NCI-H460 (cell line): ENCODE measurements at regions not wholly inside any gene's neighbourhood (a gene's known extent, or its start where the extent isn't known, plus 50 kb on each side); places are given as distances from the start of the nearest gene placed in this dataset.
"Not testable (repeated sequence)": the region's sequence is repeated elsewhere in the genome, so short reads cannot be mapped to it uniquely, and the experiment has no call there.

Source experiments
- DNase-seq: peaks from one replicate; pipeline ENCODE4 v3.0.0-alpha.2; 2016; ENCODE audit warnings: low read depth; ENCODE audit errors: extremely low read depth

DNA sequence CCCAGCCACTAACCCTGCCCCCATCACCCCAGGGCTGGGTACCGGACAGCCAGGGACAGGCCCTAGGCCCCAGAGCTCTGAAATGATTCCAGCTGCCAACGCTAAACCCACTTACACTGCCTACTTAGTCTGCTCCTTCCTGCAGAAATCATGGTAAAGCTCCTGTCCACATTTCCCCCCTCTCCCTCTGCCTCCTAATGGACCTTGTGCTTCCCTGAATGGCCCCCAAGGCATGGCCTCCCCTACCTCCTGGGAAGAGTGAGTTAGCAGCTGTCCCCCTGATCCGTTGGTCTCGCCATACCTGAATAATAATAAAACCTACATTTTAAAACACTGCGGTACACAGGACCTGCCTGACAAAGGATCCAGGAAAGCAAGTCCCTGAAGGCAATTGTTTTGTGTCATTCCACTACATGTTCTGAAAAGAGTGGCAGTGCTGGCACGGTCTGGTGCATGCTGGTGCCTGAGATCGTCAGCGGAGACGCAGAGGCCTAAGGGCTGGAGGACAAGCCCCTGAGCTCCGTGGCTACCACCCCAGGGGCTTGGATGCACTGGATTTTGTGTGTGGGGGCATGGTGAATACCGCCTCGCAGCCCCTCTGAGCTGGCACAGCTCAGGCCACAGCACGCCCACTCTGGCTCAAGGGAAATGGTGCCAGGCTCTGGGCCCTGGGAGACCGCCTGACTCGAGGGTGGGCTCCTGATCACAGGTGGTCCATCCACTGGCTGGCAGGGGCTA lies 186.3 kb downstream of the CTTN start:
- DNase-seq = no peak

DNA sequence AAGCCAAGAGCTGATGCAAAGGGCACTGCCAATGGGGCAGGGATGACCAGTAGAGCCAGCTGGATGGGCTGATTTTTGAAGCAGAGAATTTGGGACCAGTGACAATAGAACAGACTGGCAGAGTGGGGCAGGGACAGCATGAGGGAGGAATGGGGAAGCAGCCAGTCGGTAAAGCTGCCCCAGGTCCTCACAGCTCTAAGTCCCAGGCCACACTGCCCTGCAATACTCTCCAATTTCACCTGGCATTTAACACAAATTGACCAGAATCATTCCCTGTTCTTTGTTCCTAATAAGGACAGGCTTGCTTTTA lies 186.9 kb downstream of the CTTN start:
- no peak for DNase-seq

DNA sequence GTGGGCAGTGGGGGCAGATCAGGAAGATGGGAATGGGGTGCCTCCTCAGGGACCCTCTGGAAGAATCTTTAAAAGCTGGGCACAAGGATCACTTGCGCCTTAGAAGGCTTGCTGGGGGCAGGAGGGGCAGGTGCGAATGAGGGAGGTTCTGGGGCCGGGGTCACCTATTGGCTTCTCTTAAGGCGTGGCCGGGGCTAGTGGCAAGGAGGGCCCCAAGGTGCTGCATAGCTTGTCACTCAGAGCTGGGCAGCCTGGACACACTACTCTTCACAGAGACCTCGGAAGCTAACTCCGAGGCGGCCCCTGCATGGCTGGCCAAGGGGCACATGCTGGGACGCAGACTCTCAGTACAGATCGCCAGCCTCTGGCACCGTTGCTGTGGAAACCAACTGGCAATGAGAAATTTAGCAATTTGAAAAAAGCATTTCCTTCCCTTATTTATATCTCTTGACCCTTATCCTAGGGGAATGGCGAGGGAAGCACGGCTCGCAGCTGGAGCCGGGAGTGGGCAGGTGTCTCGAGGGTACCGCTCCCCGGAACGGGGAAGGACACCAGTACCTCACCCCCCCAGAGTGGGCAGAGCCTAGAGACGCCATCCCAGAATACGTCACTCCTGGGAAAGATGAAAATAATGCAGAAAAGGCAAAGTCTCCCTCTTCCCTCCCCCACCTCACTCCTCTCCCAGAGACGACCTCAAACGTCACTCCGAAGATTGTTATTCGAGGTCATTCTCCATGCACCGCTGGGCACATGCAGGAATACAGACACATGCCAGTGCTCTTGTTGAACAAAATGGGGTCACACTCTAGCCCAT lies 188.1 kb downstream of the CTTN start:
- no peak for DNase-seq

DNA sequence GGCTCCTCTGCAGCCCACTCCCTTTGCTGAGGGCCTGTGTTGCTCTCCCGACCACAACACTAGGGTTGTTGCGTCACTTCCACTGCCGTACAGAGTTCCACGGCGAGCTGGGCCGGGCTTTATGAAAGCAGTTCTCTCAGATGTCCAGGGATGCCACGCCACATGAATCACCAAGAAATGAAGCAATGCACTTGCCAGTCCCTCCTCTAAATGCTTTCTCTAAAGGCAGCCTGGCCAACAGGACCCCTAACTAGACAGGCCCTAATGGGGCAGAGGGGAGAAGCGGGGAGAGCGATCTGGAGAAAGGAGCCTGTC lies 188.7 kb downstream of the CTTN start:
- no peak for DNase-seq

DNA sequence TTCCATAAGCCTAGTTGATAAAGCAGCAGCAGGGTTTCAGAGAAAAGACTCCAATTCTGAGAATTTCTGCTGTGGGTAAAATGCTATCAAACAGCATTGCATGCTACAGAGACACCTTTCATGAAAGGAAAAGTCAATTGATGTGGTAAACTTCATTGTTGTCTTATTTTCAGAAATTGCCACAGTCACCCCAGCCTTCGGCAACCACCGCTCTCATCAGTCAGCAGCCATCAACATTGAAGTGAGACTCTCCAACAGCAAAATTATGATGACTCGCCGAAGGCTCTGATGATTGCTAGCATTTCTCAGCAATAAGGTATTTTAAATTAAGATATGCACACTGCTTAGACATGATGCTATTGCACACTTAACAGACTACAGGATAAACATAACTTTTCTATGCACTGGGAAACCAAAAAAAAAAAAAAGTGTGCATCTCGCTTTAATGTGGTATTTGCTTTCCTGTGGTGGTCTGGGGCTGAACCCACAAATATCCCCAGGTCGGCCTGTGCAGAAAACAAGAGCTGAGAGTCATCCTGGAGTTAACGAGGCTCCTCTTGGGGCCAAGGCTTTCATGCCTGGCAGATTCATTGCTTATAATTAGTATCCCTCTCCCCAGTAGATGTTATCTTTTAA lies 192.1 kb downstream of the CTTN start:
- no peak for DNase-seq

DNA sequence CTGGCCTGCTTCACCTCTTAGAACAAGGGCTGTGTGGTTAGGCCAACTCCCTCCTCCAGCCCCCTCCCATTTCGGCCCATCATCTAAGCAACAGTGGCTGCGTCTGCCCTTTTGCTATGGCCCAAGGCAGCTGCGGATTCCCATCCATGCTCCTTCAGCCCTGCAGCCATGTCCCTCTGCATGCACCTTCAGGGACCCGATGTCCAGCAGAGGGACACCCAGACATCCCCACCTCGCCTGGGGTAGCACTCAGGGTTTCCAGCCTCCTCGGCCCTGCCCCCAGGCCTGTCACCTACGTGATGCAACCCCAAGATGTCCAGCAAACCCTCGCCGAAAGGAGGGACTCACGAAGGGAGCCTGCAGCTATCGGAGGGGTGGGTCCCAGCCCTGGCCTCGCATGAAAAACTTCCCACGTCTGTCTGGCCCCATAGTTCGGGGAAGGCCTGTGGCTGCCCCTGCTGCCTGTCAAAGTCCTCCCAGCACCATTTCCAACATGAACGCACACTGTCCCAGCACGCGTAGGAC lies 194.4 kb downstream of the CTTN start:
- DNase-seq = no peak

DNA sequence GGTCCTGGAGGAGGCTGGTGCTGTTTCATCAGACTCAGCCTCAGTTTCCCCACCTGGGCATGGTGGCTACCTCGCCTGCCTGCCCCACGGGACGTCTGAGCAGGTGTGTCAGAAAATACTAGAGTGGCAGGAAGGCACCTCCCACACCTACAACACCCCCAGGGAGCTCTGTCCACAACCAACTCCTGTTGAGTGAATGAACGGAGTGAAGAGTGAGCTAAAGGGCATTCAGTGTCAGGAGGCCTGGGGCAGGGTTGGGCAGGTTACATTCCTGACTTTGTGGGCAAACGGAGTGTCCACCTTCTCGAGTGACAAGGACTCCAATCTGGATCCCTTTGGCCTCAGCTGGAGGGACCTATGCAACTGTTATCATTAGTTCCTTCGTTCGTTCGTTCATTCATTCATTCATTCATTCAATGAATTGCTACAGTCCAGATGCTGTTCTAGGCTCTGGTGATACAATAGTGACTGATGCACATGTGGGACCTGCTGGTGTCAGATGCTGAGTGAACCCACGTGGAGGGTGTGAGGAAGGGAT lies 195.2 kb downstream of the CTTN start:
- DNase-seq = no peak

DNA sequence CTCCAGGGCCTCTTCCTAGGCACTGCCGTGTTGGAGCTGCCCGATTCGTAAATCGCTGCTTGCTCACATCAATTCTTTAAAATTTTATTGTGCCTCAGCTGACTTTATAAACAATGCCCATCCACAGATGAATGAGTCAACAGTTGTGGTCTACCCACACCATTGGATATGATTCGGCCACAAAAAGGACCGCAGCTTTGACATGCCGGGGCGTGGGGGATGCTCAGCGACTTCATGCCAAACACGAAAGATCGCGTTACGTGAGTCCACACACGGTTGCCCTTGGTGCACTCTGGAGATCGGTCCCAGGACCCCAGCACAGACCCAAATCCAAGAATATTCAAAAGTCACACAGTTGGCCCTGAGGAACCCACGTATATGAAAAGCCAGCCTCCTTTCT lies 195.7 kb downstream of the CTTN start:
- DNase-seq = no peak

DNA sequence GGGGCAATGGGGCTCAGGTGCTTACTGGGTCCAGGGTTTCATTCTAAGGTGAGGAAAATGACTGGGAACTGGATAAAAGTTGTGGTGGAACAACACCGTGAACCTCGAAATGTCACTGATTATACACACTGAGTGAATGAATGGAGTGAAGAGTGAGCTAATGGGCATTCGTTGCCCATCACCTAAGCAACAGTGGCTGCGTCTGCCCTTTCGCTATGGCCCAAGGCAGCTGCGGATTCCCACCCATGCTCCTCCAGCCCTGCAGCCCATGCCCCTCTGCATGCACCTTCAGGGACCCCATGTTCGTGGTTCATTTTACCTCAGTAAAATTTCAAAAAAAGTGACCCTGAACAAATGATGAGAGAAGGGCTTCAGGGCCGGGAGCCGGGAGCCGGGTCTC lies 196.3 kb downstream of the CTTN start:
- DNase-seq = no peak

DNA sequence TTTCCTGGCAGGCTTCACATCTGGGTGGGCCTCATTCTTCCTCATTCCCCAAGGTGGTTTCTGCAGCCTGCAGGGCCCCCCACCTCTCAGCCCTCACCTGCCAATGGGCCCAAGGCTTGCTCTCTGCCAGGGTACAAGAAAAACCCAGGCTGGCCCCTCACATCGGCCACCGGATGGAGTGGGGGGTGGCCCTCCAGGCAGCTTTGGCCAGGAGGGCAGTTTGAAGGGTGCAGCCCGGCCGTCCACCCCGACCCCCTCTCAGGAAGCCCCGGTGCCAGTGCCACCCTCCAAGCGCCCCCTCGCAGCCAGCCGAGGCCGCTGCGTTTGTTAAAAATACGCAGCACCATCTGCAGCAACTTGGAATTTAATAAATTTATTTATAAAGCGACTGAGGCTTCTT lies 196.7 kb downstream of the CTTN start:
- no peak for DNase-seq

DNA sequence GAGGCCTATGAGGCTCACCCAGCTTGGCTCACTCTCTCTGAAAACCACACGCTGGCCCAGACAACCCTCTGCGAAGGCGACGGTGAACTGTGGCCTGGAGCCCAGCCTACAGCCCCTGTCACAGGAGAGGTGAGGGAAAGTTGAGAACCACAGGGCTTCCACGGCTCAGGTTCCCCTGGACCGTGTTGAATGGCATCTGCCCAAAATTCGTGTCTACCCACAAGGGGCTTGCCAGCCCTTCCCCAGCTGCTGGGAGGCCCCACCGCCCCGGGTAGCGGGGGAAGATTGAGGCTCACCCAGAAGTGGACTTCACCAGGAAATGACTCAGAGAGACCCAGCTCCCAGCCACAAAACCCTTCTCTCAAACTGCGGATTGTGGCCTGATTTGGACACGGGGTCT lies 197.1 kb downstream of the CTTN start:
- DNase-seq = no peak

DNA sequence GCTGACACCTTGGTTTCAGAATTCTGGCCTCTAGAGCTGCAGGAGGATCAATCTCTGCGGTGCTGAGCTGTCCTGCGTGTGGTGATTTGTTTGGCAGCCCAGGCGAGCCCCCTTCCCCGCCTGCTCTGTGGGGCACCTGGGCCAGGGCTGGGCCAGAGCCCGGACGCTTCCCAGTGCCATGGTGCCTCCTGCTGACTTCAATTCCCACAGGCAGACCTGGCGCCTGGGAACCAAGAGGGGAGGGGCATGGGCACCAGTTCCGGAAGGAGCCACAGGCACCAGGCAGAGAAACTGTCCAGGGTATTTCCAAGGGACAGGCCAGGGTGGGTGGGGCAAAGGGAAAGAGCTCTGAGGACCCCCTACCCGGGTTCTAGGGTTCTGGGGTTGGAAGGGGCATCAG lies 197.8 kb downstream of the CTTN start:
- no peak for DNase-seq

DNA sequence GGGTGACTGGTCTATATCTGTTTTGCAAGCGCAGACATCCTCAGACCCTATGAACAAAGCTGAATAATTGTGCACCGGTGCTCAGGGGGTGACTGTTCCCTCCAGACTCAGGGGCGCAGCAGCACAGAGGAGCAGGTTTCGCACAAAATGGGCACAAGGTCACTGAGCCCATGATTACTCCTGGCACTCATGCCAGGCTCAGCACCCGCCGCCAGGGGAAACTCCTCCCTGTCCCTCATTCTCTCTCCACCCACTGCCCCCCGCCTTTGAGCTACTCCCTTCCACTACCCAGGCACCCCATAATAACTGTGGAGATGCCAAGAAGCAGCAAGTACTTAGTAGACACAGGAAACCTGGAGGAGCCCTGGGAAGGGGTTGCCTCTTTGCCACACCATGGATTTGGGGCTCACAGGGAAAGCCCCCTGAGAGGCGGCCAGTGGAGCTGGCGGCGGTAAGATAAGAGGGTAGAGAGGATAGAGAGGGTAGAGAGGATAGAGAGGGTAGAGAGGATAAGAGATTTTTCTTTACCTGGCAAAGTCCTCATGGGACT lies 198.8 kb downstream of the CTTN start:
- no peak for DNase-seq

DNA sequence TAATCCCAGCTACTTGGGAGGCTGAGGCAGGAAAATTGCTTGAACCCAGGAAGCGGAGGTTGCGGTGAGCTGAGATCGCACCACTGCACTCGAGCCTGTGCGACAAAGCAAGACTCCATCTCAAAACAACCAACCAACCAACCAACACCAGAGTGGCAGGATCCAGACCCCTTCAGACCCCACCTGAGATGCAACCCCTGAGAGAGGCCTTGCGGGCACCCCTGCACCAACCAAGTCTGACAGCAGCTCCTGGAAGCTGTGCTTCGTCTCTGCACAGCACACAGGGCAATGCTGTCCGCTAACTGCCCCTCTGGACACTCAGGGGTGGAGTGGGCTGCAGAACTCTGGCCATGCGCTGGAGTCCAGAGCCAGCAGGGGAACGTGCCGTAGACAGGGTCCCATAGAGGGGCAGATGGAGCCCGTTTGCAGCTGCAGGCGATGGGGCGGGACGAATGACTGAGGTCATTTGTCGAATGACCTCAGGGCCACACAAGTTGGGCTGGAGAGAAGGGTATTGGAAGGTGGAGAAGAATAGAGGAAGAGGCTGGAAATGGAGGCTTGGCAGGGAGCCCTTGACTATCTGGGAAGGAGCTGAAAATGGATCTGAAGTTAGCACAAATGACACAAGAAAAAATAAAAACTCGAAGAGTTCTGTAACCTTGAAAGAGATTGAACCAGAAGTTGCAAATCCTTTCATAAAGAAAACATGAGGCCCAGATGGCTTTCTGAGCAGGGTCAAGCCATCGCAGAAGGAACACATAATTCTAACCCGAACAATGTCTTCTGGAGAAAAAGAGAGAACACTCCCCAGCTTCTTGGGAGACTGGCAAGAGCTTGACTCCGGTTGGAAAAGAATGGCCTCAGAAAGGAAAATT lies 199.7 kb downstream of the CTTN start:
- no peak for DNase-seq

DNA sequence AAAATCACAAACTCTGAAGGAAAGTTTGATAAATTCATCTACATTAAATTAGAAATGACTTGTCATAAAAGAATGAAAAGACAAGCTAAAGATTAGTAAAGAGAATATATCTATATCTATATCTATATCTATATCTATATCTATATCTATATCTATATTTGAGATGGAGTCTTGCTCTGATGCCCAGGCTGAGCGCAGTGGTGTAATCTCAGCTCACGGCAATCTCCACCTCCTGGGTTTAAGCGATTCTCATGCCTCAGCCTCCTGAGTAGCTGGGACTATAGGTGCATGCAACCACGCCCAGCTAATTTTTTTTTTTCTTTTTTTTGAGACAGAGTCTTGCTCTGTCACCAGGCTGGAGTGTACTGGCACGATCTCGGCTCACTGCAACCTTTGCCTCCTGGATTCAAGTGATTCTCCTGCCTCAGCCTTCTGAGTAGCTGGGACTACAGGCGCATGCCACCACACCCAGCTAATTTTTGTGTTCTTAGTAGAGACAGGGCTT lies 202.6 kb downstream of the CTTN start:
- DNase-seq = not testable (repeated sequence)

DNA sequence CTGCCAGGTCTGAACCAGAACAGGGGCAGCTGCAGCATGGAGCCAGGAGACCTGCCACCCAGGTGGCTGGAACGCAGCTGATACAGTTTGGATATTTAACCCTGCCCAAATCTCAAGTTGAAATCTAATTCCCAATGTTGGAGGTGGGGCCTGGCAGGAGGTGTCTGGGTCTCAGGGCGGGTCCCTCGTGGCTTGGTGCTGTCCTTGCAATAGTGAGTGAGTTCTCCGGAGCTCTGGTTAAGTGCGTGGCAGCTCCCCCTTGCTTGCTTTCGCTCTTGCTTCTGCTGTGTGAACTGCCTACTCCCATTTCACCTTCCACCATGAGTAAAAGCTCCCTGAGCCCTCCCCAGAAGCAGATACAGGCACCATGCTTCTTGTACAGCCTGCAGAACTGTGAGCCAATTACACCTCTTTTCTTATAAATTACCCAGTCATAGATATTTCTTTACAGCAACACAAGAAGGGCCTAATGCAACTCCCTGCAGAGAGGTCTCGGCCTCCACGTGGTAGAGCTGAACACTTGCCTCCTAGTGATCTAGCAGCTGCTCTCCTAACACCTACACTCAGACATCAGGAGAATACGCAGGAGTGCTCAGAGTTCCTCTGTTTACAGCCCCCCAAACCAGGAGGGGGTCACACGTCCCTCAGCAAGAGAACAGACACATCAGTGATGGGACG lies 203.7 kb downstream of the CTTN start:
- DNase-seq = no peak

DNA sequence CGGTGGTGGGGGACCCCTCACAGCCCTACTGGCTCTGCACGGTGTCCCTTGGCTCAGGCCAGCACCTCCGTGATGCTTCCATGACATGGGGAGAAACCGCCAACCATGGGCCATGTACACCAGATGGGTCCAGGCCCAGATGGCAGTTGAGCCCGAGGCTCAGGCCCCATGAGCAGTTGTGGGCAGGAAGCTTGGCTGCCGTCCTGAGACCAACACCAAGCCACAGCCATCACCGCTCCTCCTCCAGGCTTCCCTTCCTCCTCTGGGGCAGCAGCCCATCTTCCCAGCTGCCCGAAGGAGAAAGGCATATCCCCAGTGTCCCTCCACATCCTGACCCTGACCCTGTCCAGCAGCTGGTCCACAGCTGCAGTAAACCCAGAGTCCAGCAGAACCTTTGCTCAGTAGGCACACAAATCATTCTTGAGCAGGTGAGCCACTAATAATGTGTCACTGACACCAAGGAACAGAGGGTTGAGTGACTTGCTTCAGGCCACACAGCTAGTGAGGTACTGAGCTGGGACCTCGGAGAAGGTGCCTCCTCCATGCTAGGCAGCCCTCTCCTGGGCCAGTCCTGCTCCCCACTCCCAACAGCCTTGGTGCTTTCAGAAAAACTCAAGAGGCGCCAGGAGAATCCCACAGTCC lies 204.9 kb downstream of the CTTN start:
- no peak for DNase-seq

DNA sequence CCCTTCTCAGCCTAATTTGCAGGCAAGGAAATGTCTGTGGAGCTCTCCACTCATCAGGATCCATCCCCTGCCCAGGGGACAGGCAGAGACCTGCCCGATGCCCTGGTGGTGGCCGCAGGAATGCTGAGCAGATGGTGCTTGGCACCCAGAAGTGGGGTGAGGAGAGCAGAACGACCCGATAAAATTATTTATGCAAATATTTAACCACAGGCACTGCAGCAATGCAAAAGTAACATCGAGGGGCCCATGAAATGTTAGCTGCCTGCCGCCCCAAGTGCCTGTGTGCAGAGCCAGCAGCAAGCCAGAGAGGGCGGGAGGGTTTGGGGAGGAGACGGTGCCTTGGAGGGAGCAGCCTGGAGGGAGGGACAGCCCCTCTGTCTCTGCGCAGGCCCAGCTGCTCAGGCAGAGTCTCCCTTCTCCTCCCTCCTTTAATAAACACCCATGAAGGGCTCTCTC lies 205.5 kb downstream of the CTTN start:
- DNase-seq = no peak

DNA sequence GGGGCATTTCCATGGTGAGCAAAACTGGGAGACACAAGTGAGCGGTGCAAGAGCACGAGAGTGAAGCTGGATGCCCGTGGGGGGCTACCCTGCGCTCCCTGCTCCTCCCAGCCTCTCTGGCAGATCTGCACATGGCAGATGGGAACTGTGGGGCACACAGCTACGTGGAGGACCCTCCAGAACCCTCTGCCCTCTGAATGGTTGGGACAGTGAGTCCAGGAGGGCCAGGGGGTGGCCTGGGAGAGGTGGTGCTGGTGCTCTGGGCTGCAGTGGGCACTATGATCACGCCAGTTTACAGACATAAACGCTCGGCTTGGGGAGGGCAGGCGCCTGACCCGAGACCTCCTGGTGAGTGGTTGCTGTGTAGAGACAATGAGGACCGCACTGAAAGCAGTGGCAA lies 205.9 kb downstream of the CTTN start:
- no peak for DNase-seq
